Left ventricle myocardium inferior (tissue), 1 donor: ENCODE measurements at regions not wholly inside any gene's neighbourhood (a gene's known extent, or its start where the extent isn't known, plus 50 kb on each side); places are given as distances from the start of the nearest gene placed in this dataset.

Experiments
- DNase-seq: peaks from one replicate; pipeline ENCODE4 v3.0.0-alpha.2; 2020
- H3K27ac ChIP-seq: fragments of 200-600 bp; replicated peaks from 2 replicates; pipeline ENCODE4 v1.8.0; 2021
- H3K27me3 ChIP-seq: fragments of 200-600 bp; 2 replicates; pipeline ENCODE4 v1.8.0; 2021; ENCODE audit warnings: low read depth
- H3K36me3 ChIP-seq: fragments of 200-600 bp; 2 replicates; pipeline ENCODE4 v1.8.0; 2021
- H3K4me1 ChIP-seq: fragments of 200-600 bp; 2 replicates; pipeline ENCODE4 v1.8.0; 2021
- H3K4me3 ChIP-seq: fragments of 200-600 bp; 2 replicates; pipeline ENCODE4 v1.8.0; 2021; ENCODE audit warnings: mild to moderate bottlenecking, moderate library complexity
- H3K9me3 ChIP-seq: fragments of 200-600 bp; replicated peaks from 2 replicates; pipeline ENCODE4 v1.8.0; 2021
- CTCF ChIP-seq: fragments of 200-600 bp; IDR thresholded peaks from 2 replicates; pipeline ENCODE4 v1.8.0; 2021; ENCODE audit warnings: antibody characterized with exemption, mild to moderate bottlenecking, borderline replicate concordance
- intact Hi-C: fragments of 100-400 bp; cut with micrococcal nuclease; formaldehyde crosslinking; loops from one replicate; pipeline ENCODE4 v1.11.0; 2022
- donor health status: DM: no; HTN: yes; CAD: no; lungs with severe emphysema.

GRCh38 chr7:12741951-12742575, 54.6 kb downstream of the ARL4A start:
- intact Hi-C loops, result no loop called here
- H3K27ac ChIP-seq, result no peak overlapping the region
- TF ChIP-seq CTCF, result no peak
- no peaks in the 10 kb centered on the region for H3K36me3 ChIP-seq
- no peak for DNase-seq
- no peaks in the 10 kb centered on the region for H3K27me3 ChIP-seq
- H3K4me3 ChIP-seq, result no peak overlapping the region
- H3K9me3 ChIP-seq, result no peaks in the 10 kb centered on the region
- H3K4me1 ChIP-seq, result peaks cover 7% of the 10 kb centered on the region

- Histone ChIP-seq H3K9me3 (no peaks in the 10 kb centered on the region), H3K4me3 (no peak overlapping the region), H3K27me3 (no peaks in the 10 kb centered on the region), H3K36me3 (no peaks in the 10 kb centered on the region), H3K4me1 (no peaks in the 10 kb centered on the region), H3K27ac (no peak overlapping the region)
- no peak for DNase-seq
- no peak for TF ChIP-seq CTCF
- intact Hi-C loops, result no loop called here
Observed at GRCh38 chr7:12746211-12746610, 58.8 kb downstream of the ARL4A start.

GRCh38 chr7:12747687-12748306, 60.4 kb downstream of the ARL4A start:
- DNase-seq, result no peak
- Histone ChIP-seq H3K4me1 (no peaks in the 10 kb centered on the region), H3K9me3 (no peaks in the 10 kb centered on the region), H3K27me3 (no peaks in the 10 kb centered on the region), H3K27ac (no peak overlapping the region), H3K36me3 (no peaks in the 10 kb centered on the region), H3K4me3 (no peak overlapping the region)
- intact Hi-C loops, result no loop called here
- TF ChIP-seq CTCF, result no peak

GRCh38 chr7:12749069-12749468, 61.6 kb downstream of the ARL4A start:
- Histone ChIP-seq H3K4me3 (no peak overlapping the region), H3K36me3 (no peaks in the 10 kb centered on the region), H3K27me3 (no peaks in the 10 kb centered on the region), H3K9me3 (no peaks in the 10 kb centered on the region), H3K4me1 (peaks cover 2% of the 10 kb centered on the region), H3K27ac (no peak overlapping the region)
- no peak for DNase-seq
- intact Hi-C loops, result no loop called here
- TF ChIP-seq CTCF, result no peak

GRCh38 chr7:12749746-12750145, 62.3 kb downstream of the ARL4A start:
- Histone ChIP-seq H3K4me3 (no peak overlapping the region), H3K9me3 (no peaks in the 10 kb centered on the region), H3K36me3 (no peaks in the 10 kb centered on the region), H3K27ac (no peak overlapping the region), H3K27me3 (no peaks in the 10 kb centered on the region), H3K4me1 (peaks cover 5% of the 10 kb centered on the region)
- intact Hi-C loops, result no loop called here
- no peak for DNase-seq
- TF ChIP-seq CTCF, result no peak
